SJSA1 (cell line): ENCODE measurements at regions not wholly inside any gene's neighbourhood (a gene's known extent, or its start where the extent isn't known, plus 50 kb on each side); places are given as distances from the start of the nearest gene placed in this dataset.
"Not testable (repeated sequence)": the region's sequence is repeated elsewhere in the genome, so short reads cannot be mapped to it uniquely, and the experiment has no call there.

Experiments
- DNase-seq, 2 experiments: peaks; one replicate each; pipeline ENCODE4 v3.0.0-alpha.2; 2015 to 2020; ENCODE audit warnings: low spot score in 2 of 2, low read depth in 1 of 2
- H3K27ac ChIP-seq: fragments of 250-450 bp; sonication (Bioruptor Pico); 2 replicates; pipeline ENCODE4 v1.5.1; 2020; ENCODE audit warnings: mild to moderate bottlenecking, moderate library complexity
- H3K27me3 ChIP-seq: fragments of 250-450 bp; sonication (Bioruptor Pico); replicated peaks from 2 replicates; pipeline ENCODE4 v1.5.1; 2020; ENCODE audit warnings: mild to moderate bottlenecking, moderate library complexity
- H3K36me3 ChIP-seq: fragments of 250-450 bp; sonication (Bioruptor Pico); 2 replicates; pipeline ENCODE4 v1.5.1; 2020; ENCODE audit warnings: mild to moderate bottlenecking
- H3K4me1 ChIP-seq: fragments of 250-450 bp; sonication (Bioruptor Pico); replicated peaks from 2 replicates; pipeline ENCODE4 v1.6.1; 2021; ENCODE audit warnings: mild to moderate bottlenecking
- H3K4me3 ChIP-seq: fragments of 250-450 bp; sonication (Bioruptor Pico); 2 replicates; pipeline ENCODE4 v1.5.1; 2020; ENCODE audit warnings: mild to moderate bottlenecking
- H3K9me3 ChIP-seq: fragments of 250-450 bp; sonication (Bioruptor Pico); replicated peaks from 2 replicates; pipeline ENCODE4 v1.5.1; 2020; ENCODE audit warnings: mild to moderate bottlenecking

DNA sequence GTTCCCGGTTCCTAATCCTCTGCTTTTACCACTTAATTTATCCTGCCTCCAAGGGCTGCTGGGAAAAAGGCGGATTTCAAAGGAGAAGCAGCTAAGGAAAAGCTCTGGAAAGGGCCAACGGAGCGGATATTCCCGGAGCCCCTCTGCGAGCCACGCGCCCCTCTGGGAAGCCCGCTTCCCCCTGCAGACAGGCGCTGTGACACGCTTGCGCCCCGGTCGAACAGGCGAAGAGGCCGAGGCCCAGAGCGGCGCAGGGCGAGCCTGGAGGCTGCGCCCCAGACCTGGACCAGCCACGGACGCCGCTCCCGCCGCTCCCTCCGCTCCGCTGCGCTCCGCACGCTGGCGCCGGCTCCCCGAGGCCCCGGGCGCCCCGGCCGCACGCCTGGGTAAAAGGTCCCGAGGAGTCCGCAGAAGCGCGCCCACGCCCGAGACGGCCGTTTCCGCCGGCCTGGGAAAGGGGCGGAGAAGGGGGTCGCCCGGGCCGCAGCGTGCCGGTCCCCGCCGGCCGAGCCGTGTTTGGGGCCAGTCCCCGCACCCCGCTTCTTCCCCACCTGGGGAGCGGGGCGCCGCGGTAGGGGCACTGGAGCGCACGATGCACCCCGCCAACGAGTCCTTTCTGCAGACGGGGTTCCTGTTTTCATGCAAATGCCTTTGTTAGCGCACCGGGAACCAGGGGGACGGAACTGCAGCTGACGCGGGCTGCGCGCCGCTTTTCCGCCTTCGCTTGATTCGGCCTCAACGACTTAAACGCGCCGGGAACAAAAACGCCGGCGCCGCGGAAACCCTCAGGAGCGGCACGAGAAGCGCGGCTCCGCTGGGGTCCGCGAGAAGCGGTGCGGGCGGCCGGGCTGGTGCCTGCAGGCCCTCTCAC is 91.9 kb upstream of the SIRPA start:
- Histone ChIP-seq H3K4me3 (no peak overlapping the region), H3K27ac (no peak overlapping the region), H3K27me3 (peaks cover 6% of the 10 kb centered on the region; the same call in 1 of the 2 replicates), H3K9me3 (no peaks in the 10 kb centered on the region), H3K4me1 (peaks cover 15% of the 10 kb centered on the region), H3K36me3 (no peaks in the 10 kb centered on the region)
- DNase-seq: no peak

DNA sequence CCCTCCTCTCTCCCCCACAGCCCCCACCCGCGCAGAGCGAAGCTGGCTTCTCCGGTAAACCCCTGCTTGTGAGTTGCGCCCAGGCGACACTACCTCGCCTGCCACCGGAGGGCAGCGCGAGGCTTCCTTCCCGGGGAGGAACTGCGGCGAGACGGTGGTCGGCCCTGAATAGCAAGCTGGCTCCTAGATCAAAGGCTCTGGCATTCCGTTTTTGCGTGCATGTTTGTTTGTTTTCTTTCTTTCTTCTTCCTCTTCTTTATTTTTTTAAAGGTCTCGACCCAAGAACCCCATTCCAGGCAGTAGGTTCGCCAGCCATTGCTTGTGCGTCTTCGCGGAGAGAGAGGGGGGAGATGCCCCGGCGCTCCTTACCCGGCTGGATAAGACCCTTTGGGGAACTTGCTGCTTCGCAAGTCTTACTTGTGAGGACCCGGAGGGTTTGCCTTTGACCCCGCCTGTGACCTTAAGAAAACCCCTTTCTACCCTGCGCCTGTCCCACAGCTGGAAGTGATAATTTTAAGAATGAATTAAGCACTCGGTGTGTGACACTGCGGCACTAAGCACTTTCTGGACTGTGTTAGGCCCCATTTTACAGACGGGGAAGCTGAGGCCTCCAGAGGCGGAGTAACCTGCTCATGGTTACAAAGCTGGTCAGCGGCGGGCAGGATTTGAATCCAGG is 92.7 kb upstream of the SIRPA start:
- H3K9me3 ChIP-seq: no peaks in the 10 kb centered on the region
- no peaks in the 10 kb centered on the region for H3K36me3 ChIP-seq
- H3K4me3 ChIP-seq: no peak overlapping the region
- peaks cover 15% of the 10 kb centered on the region for H3K4me1 ChIP-seq
- H3K27me3 ChIP-seq: peaks cover 6% of the 10 kb centered on the region; the same call in 1 of the 2 replicates
- H3K27ac ChIP-seq: no peak overlapping the region
- peak; percentile 65 to 74 for DNase-seq

DNA sequence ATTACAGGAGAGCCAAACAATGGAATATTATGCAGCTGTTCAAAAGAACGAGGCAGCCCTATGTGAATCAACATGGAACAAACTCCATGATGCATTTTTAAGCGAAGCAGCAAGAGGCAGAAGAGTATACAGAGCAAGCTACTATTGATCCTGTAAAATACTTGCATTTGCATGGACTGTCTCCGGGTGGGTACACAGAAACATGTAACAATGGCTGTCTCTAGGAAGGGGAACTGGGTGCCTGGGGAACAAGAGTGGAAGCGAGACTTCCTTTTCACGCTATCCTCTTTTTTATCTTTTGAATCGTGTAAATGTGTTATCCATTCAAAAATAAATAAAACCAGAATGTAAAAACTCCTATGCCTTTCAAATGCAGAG is 93.3 kb upstream of the SIRPA start:
- Histone ChIP-seq H3K27ac (no peak overlapping the region), H3K4me3 (no peak overlapping the region), H3K36me3 (no peaks in the 10 kb centered on the region), H3K27me3 (peaks cover 6% of the 10 kb centered on the region; the same call in 1 of the 2 replicates), H3K9me3 (no peaks in the 10 kb centered on the region), H3K4me1 (peaks cover 15% of the 10 kb centered on the region)
- DNase-seq: no peak

DNA sequence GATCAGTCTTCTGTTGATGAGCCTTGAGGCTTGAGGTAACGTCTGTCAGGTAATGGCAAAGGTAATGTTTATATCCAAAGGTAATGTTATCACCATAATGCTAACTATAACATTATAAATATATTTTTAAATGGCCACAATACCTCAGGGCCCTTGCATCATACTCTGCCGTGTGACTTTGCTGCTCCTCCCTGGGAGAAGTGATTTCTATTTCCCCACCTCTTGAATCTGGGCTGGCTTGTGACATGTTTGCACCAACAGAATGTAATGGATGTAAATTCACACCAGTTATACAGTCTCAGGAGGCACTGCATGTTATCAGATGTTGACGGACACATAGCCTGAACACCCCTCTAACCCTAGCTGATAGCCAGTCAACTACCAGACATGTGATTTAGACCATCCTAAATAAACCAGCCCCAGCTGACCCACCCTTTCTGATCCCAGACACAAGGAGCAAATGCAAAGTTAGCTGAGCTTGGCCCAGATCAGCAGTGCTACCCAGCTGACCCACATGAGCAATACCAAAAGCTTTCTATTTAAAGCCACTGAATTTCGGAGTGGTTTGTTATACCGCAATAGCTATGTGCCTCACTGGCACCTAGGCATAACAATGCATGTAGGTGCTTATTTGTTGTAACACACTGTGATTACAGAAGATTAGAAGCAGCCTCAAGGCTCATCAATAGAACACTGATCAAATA is 93.8 kb upstream of the SIRPA start:
- Histone ChIP-seq H3K4me1 (peaks cover 15% of the 10 kb centered on the region), H3K36me3 (no peaks in the 10 kb centered on the region), H3K9me3 (no peaks in the 10 kb centered on the region), H3K27me3 (peaks cover 9% of the 10 kb centered on the region), H3K4me3 (no peak overlapping the region), H3K27ac (no peak overlapping the region)
- no peak for DNase-seq

DNA sequence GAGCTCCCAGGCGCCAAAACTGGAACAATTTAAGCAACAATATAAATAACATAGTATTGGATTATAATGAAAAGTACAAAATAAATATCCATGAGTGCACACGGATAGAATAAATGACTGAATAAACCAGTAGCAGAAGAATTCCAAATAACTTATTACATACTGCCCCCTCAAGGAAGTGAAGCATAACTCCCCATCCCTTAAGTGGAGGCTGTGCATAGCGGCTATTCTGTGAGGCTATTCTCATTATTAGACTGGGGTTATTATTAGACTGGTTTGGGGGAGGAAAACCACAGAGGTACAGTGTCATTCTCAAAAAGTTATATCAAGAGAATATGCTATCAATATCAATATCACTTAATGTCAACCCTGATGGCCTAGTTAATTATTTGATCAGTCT is 94.4 kb upstream of the SIRPA start:
- DNase-seq: no peak
- Histone ChIP-seq H3K4me3 (no peak overlapping the region), H3K27me3 (peaks cover 10% of the 10 kb centered on the region), H3K36me3 (no peaks in the 10 kb centered on the region), H3K27ac (no peak overlapping the region), H3K4me1 (peaks cover 15% of the 10 kb centered on the region), H3K9me3 (no peaks in the 10 kb centered on the region)

DNA sequence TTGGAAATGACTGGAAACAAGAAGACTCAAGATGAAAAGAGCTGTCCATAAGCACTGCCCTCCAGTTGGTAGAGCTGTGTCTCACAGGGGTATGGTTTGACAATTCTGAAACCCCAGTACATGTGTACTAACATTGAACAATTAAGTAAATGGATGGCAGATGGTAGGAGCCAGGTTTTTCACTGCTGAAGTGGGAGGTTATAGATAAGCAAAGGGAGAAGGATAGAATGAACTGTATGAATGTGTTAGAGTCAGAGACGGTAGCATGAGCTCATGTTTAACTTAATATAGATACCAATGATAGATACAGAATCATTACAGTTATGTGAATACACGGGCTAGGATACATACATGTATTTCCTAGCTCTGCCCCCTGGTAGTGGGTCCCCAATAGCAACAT is 95.0 kb upstream of the SIRPA start:
- no peak for DNase-seq
- Histone ChIP-seq H3K27ac (no peak overlapping the region), H3K4me1 (peaks cover 13% of the 10 kb centered on the region), H3K4me3 (no peak overlapping the region), H3K36me3 (no peaks in the 10 kb centered on the region), H3K9me3 (no peaks in the 10 kb centered on the region), H3K27me3 (peaks cover 11% of the 10 kb centered on the region)

DNA sequence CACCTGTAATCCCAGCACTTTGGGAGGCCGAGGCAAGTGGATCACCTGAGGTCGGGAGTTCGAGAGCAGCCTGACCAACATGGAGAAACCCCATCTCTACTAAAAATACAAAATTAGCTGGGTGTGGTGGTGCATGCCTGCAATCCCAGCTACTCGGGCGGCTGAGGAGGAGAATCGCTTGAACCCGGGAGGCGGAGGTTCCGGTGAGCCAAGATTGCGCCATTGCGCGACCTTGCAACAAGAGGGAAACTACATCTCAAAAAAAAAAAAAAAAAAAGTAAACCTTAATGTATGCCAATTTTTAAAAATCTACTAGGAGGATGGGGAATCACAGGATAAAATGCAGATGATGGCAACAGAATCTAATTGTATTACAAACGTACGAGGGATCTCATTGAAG is 95.5 kb upstream of the SIRPA start:
- peaks cover 15% of the 10 kb centered on the region for H3K27me3 ChIP-seq
- H3K36me3 ChIP-seq, DNase-seq, H3K4me1 ChIP-seq, H3K27ac ChIP-seq, H3K4me3 ChIP-seq, H3K9me3 ChIP-seq: not testable (repeated sequence)

DNA sequence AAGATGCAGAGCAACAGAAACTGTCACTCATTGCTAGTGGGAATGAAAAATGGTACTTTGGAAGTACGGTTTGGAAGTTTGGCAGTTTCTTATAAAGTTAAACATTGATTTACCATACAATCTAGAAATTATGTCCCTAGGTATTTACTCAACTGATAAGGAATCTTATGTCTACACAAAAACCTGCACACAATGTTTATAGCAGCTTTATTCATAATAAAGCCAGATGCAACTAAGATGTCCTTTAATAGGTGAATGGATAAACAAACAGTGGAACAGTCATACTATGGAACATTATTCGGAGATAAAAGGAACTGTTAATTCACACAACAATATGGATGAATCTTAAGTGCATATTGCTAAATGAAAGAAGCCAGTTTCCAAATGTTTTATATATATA is 96.2 kb upstream of the SIRPA start:
- Histone ChIP-seq H3K36me3 (no peaks in the 10 kb centered on the region), H3K4me3 (no peak overlapping the region), H3K9me3 (no peaks in the 10 kb centered on the region), H3K4me1 (peaks cover 9% of the 10 kb centered on the region), H3K27me3 (peaks cover 16% of the 10 kb centered on the region), H3K27ac (no peak overlapping the region)
- DNase-seq: no peak

DNA sequence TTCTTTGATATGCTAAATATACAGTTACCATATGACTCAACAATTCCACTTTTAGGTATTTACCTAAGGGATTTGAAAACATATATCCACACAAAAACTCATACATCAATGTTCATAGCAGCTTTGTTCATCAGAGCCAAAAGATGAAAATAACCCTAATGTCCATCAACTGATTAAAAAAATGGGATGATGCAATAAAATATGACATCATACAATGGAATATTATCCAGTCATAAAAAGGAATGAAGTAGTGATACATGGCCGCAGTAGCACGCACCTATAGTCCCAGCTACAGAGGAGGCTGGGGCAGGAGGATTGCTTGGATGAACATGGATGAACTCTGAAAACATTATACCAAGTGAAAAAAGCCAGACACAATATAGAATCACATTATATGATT is 101.4 kb upstream of the SIRPA start:
- H3K9me3 ChIP-seq: no peaks in the 10 kb centered on the region
- H3K4me3 ChIP-seq: no peak overlapping the region
- no peaks in the 10 kb centered on the region for H3K36me3 ChIP-seq
- no peak overlapping the region for H3K27ac ChIP-seq
- no peak for DNase-seq
- peaks cover 33% of the 10 kb centered on the region for H3K27me3 ChIP-seq
- H3K4me1 ChIP-seq: no peaks in the 10 kb centered on the region

DNA sequence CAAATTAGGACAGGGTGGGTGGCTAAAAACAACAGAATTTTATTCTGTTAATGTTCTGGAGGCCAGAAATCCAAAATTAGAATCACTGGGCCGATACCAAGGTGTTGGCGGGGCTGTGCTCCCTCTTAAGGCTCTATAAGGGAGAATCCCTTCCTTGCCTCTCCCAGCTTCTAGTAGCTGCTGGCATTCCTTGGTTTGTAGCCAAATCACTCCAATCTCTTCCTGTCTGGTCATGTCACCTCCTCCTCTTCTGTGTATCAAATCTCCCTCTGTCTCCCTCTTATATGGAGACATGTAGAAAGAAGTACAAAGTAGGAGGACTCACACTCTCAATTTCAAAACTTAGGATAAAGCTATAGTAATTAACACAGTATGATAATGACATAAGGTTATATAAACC is 102.9 kb upstream of the SIRPA start:
- Histone ChIP-seq H3K4me1 (no peaks in the 10 kb centered on the region), H3K27me3 (peaks cover 42% of the 10 kb centered on the region), H3K9me3 (no peaks in the 10 kb centered on the region), H3K27ac (no peak overlapping the region), H3K36me3 (no peaks in the 10 kb centered on the region), H3K4me3 (no peak overlapping the region)
- no peak for DNase-seq

DNA sequence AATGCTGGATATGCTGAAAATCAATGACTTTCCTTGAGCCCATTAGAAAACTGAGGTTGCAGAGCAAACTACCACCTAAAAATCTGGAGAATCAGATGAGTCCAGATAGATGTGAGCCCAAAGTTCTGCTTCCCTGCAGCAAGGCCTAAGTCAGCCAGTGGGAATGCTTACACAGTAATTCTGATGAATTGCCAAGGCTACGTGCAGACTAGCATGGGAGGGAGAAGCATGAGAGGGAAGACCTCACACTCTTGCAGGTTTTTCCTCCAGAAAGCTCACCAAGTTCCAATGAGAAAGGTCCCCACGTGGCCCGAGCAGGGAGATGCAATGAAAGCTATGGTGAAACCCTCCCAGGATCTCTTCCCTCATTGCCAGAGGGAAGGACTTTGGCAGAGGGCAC is 104.8 kb upstream of the SIRPA start:
- Histone ChIP-seq H3K4me1 (no peaks in the 10 kb centered on the region), H3K36me3 (no peaks in the 10 kb centered on the region), H3K27ac (no peak overlapping the region), H3K9me3 (no peaks in the 10 kb centered on the region), H3K4me3 (no peak overlapping the region), H3K27me3 (peaks cover 42% of the 10 kb centered on the region)
- no peak for DNase-seq

DNA sequence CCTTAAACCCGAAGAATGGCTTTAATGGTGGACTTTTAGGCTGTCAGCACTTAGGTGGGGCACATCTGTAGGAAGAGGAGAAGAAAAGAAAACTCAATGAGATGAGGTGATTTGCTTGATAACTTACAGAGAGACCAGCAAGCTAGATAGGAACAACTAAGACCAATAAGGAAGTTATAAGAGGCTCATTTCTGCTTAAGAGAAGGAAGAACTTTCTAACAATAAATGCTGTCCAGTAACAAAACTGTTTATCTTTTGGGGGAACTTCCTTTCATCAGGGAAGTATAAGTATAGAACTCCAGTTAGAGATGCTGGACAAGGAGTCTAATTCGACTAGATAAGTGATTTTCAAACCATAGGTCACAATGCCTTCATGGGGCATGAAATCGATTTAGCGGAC is 107.2 kb upstream of the SIRPA start:
- H3K4me1 ChIP-seq: no peaks in the 10 kb centered on the region
- H3K27ac ChIP-seq: no peak overlapping the region
- H3K4me3 ChIP-seq: no peak overlapping the region
- no peak for DNase-seq
- no peaks in the 10 kb centered on the region for H3K36me3 ChIP-seq
- peaks cover 31% of the 10 kb centered on the region for H3K27me3 ChIP-seq
- H3K9me3 ChIP-seq: no peaks in the 10 kb centered on the region

DNA sequence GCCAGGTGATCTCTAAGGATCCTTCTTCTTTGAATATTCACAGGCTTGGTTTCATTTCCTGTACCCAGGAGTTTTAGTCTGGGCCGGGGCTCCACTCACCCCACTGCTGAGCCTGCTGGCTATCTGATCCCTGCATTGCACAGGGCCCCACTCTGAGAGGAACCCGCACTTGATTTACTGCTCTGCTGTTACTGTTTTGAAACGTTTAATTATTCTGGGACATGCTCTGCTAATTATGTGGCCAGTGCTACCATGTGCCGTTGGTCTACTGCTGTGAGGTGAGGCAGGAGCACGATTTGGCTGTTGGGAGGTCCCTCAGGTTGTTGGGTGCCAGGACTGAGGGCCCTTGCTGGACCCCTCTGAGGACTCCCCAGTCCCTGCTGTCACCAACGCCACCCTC is 108.7 kb upstream of the SIRPA start:
- Histone ChIP-seq H3K27ac (no peak overlapping the region), H3K27me3 (peaks cover 31% of the 10 kb centered on the region), H3K4me3 (no peak overlapping the region), H3K4me1 (no peaks in the 10 kb centered on the region), H3K9me3 (no peaks in the 10 kb centered on the region), H3K36me3 (no peaks in the 10 kb centered on the region)
- no peak for DNase-seq

DNA sequence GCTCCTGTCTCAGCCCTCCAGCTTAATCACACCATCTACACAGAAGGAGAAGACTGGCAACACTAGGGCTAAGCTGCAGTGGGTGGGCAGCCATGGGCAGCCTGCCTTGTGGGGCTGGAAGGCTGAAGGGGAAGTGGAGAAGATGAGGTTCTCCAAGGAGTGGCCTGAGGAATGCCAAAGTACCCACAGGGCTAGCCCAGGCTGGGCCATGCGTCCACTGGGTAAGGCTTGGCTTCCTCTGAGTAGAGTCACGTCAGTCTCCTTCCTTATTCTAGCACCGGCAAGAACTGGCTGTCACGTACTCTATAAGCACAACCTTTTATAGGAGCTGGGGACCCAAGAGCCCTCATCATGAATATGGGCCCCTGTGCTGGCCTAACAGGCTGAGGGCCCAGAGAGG is 110.6 kb upstream of the SIRPA start:
- Histone ChIP-seq H3K27me3 (peaks cover 24% of the 10 kb centered on the region), H3K4me3 (no peak overlapping the region), H3K4me1 (peaks cover 9% of the 10 kb centered on the region; the same call in 1 of the 2 replicates), H3K27ac (no peak overlapping the region), H3K9me3 (no peaks in the 10 kb centered on the region), H3K36me3 (no peaks in the 10 kb centered on the region)
- DNase-seq: no peak
